ENCODE measurements at regions not wholly inside any gene's neighbourhood (a gene's known extent, or its start where the extent isn't known, plus 50 kb on each side); places are given as distances from the start of the nearest gene placed in this dataset.

GRCh38 chr20:60598528-60598927 lies 640.3 kb downstream of the CDH26 start:
- H2BK20ac ChIP-seq (ENCODE audit: low read length), result no peak overlapping the region
- no peak overlapping the region for H3K27ac ChIP-seq (ENCODE audit: low read depth, low read length)
- no peak overlapping the region for H2BK12ac ChIP-seq (ENCODE audit: low read depth, low read length)
- no peaks in the 10 kb centered on the region for H3K79me1 ChIP-seq (ENCODE audit: low read depth, low read length)
- H3K18ac ChIP-seq (ENCODE audit: extremely low read depth, low read length), result no peak overlapping the region
- H2BK5ac ChIP-seq (ENCODE audit: low read depth, low read length), result no peak overlapping the region
- no peak overlapping the region for H2AFZ ChIP-seq (ENCODE audit: low read length)
- H4K91ac ChIP-seq (replicated peaks; ENCODE audit: insufficient read length, low read length), result no peak overlapping the region
- no peak overlapping the region for H4K5ac ChIP-seq (ENCODE audit: insufficient read length, low read depth, low read length)
- H3K14ac ChIP-seq (ENCODE audit: insufficient read length), result no peak overlapping the region
- WGBS, 2 experiments (ENCODE audit: extremely low coverage in 1 of 2, insufficient coverage in 1 of 2, insufficient read length in 1 of 2, insufficient replicate concordance in 2 of 2, low coverage in 1 of 2, low lambda C conversion rate in 2 of 2, missing lambda C conversion rate in 1 of 2), result 92% methylated on average over 12 of the region's 14 CpGs; no CpG with 5 or more reads in 1 of the 2 experiments
- no peaks in the 10 kb centered on the region for H3K36me3 ChIP-seq (ENCODE audit: control insufficient read depth in 2 of 4, insufficient read depth in 4 of 4, low read length in 3 of 4)
- H2BK15ac ChIP-seq (ENCODE audit: low read length), result 0 out of 2 replicates have a peak overlapping the region, but pooled peaks have one; percentile 53
- no peak overlapping the region for H4K8ac ChIP-seq (ENCODE audit: extremely low read depth, insufficient read depth, low read length)
- H3K4me1 ChIP-seq (replicated peaks in 1 of 4; ENCODE audit: control insufficient read depth in 3 of 4, insufficient read depth in 4 of 4, low read length in 3 of 4), result no peaks in the 10 kb centered on the region
- FAIRE-seq, result no peak
- H3K27me3 ChIP-seq (replicated peaks in 1 of 4; ENCODE audit: control insufficient read depth in 3 of 4, extremely low read depth in 1 of 4, insufficient read depth in 3 of 4, low read length in 3 of 4), result no peaks in the 10 kb centered on the region; a peak in 1 of 7 replicates
- no peak overlapping the region for H3K56ac ChIP-seq (replicated peaks; ENCODE audit: insufficient read length, low read depth, low read length)
- ChIA-PET POLR2A (ENCODE audit: partially characterized antibody) (no interaction called here), CTCF (ENCODE audit: partially characterized antibody) (no interaction called here)
- no peak for TF ChIP-seq TCF12 (IDR thresholded peaks at IDR 0.05; ENCODE audit: low read depth, low read length)
- no peak for TF ChIP-seq RAD21 (IDR thresholded peaks at IDR 0.05 in 1 of 2, conservative IDR thresholded peaks at IDR 0.05 in 1 of 2; ENCODE audit: low read depth in 2 of 2, low read length in 2 of 2)
- H3K4me2 ChIP-seq (ENCODE audit: insufficient read depth in 1 of 2, low read depth in 2 of 2, low read length in 2 of 2), result no peak overlapping the region
- H3K9ac ChIP-seq (replicated peaks in 1 of 4; ENCODE audit: extremely low read depth in 1 of 4, low read depth in 3 of 4, low read length in 3 of 4), result no peak overlapping the region
- H2BK120ac ChIP-seq (replicated peaks; ENCODE audit: low read depth, low read length), result no peak overlapping the region
- H3K4me3 ChIP-seq (ENCODE audit: extremely low read depth in 1 of 4, insufficient read depth in 2 of 4, low read depth in 3 of 4, low read length in 4 of 4), result no peak overlapping the region
- no peaks in the 10 kb centered on the region for H3K79me2 ChIP-seq (ENCODE audit: control insufficient read depth in 1 of 2, insufficient read depth in 2 of 2, low read length in 2 of 2)
- H3K23me2 ChIP-seq (ENCODE audit: low read depth, low read length), result no peaks in the 10 kb centered on the region; the same call in 1 of the 2 replicates
- no peak for DNase-seq (ENCODE audit: low read depth in 1 of 2, low spot score in 2 of 2)
- H3K4ac ChIP-seq (replicated peaks; ENCODE audit: insufficient read length, low read depth, low read length), result no peak overlapping the region
- no peak overlapping the region for H3K23ac ChIP-seq (ENCODE audit: insufficient read length)
- H4K20me1 ChIP-seq (replicated peaks in 1 of 2; ENCODE audit: control insufficient read depth in 1 of 2, insufficient read depth in 2 of 2, low read length in 2 of 2), result no peaks in the 10 kb centered on the region
- no peaks in the 10 kb centered on the region; a peak in 1 of 4 replicates for H3K9me3 ChIP-seq (ENCODE audit: insufficient read depth in 2 of 2, low read depth in 1 of 2, low read length in 1 of 2)
- H2AK5ac ChIP-seq (ENCODE audit: low read depth, low read length), result no peak overlapping the region

Measured in H1 (cell line).